Type B pancreatic cell (in vitro differentiated cells): ENCODE measurements at regions not wholly inside any gene's neighbourhood (a gene's known extent, or its start where the extent isn't known, plus 50 kb on each side); places are given as distances from the start of the nearest gene placed in this dataset.

ENCODE experiments used
- DNase-seq: peaks from one replicate; pipeline ENCODE4 v3.0.0; 2021; ENCODE audit warnings: mixed read lengths; ENCODE audit not compliant: unreplicated experiment; ENCODE audit errors: extremely low spot score
- H3K27ac Mint-ChIP-seq: 2 replicates; pipeline ENCODE4 v1.8.0; 2021; ENCODE audit warnings: mild to moderate bottlenecking, mixed read lengths
- H3K27me3 Mint-ChIP-seq: 2 replicates; pipeline ENCODE4 v1.8.0; 2021; ENCODE audit warnings: mixed read lengths
- H3K36me3 Mint-ChIP-seq: 2 replicates; pipeline ENCODE4 v1.8.0; 2021; ENCODE audit warnings: mixed read lengths
- H3K4me1 Mint-ChIP-seq: one replicate; pipeline ENCODE4 v1.8.0; 2021; ENCODE audit warnings: mixed read lengths; ENCODE audit not compliant: unreplicated experiment
- H3K4me3 Mint-ChIP-seq: 2 replicates; pipeline ENCODE4 v1.8.0; 2021; ENCODE audit warnings: mild to moderate bottlenecking, mixed read lengths
- H3K9me3 Mint-ChIP-seq: 2 replicates; pipeline ENCODE4 v1.8.0; 2021; ENCODE audit warnings: mixed read lengths
- CTCF ChIP-seq: fragments of 200-600 bp; sonication (generic); conservative IDR thresholded peaks from 2 replicates; pipeline ENCODE4 v1.5.0; 2021; ENCODE audit warnings: antibody characterized with exemption, mild to moderate bottlenecking

GRCh38 chr13:107551521-107551920 is 663.8 kb downstream of the LIG4 start:
- Mint-ChIP-seq H3K4me3 (no peak overlapping the region), H3K36me3 (no peaks in the 10 kb centered on the region), H3K27me3 (no peaks in the 10 kb centered on the region), H3K9me3 (no peaks in the 10 kb centered on the region), H3K27ac (no peak overlapping the region), H3K4me1 (peaks cover 9% of the 10 kb centered on the region)
- TF ChIP-seq CTCF: no peak
- no peak for DNase-seq

GRCh38 chr13:107548338-107548737 is 667.0 kb downstream of the LIG4 start:
- Mint-ChIP-seq H3K27me3 (no peaks in the 10 kb centered on the region), H3K4me3 (no peak overlapping the region), H3K36me3 (no peaks in the 10 kb centered on the region), H3K27ac (no peak overlapping the region), H3K4me1 (no peaks in the 10 kb centered on the region), H3K9me3 (no peaks in the 10 kb centered on the region)
- DNase-seq: no peak
- TF ChIP-seq CTCF: no peak

- no peak overlapping the region for H3K4me3 Mint-ChIP-seq
- H3K27ac Mint-ChIP-seq: no peak overlapping the region
- no peaks in the 10 kb centered on the region for H3K27me3 Mint-ChIP-seq
- no peaks in the 10 kb centered on the region for H3K9me3 Mint-ChIP-seq
- H3K4me1 Mint-ChIP-seq: no peaks in the 10 kb centered on the region
- TF ChIP-seq CTCF: no peak
- H3K36me3 Mint-ChIP-seq: no peaks in the 10 kb centered on the region
- DNase-seq: no peak
Observed at GRCh38 chr13:107545946-107546502, 669.3 kb downstream of the LIG4 start.

- no peak overlapping the region for H3K4me3 Mint-ChIP-seq
- no peak for TF ChIP-seq CTCF
- no peaks in the 10 kb centered on the region for H3K9me3 Mint-ChIP-seq
- no peaks in the 10 kb centered on the region for H3K36me3 Mint-ChIP-seq
- no peaks in the 10 kb centered on the region for H3K4me1 Mint-ChIP-seq
- no peak for DNase-seq
- no peaks in the 10 kb centered on the region for H3K27me3 Mint-ChIP-seq
- no peak overlapping the region for H3K27ac Mint-ChIP-seq
Observed at GRCh38 chr13:107534548-107534947, 680.8 kb downstream of the LIG4 start.

GRCh38 chr13:107531816-107532215 is 683.5 kb downstream of the LIG4 start:
- no peaks in the 10 kb centered on the region for H3K4me1 Mint-ChIP-seq
- H3K27me3 Mint-ChIP-seq: no peaks in the 10 kb centered on the region
- H3K4me3 Mint-ChIP-seq: no peak overlapping the region
- H3K9me3 Mint-ChIP-seq: no peaks in the 10 kb centered on the region
- DNase-seq: no peak
- no peak for TF ChIP-seq CTCF
- H3K36me3 Mint-ChIP-seq: no peaks in the 10 kb centered on the region
- H3K27ac Mint-ChIP-seq: no peak overlapping the region

GRCh38 chr13:107531180-107531579 is 684.2 kb downstream of the LIG4 start:
- no peaks in the 10 kb centered on the region for H3K4me1 Mint-ChIP-seq
- TF ChIP-seq CTCF: no peak
- no peak for DNase-seq
- no peaks in the 10 kb centered on the region for H3K27me3 Mint-ChIP-seq
- H3K4me3 Mint-ChIP-seq: no peak overlapping the region
- no peaks in the 10 kb centered on the region for H3K9me3 Mint-ChIP-seq
- H3K27ac Mint-ChIP-seq: no peak overlapping the region
- H3K36me3 Mint-ChIP-seq: no peaks in the 10 kb centered on the region
